ENCODE measurements at regions not wholly inside any gene's neighbourhood (a gene's known extent, or its start where the extent isn't known, plus 50 kb on each side); places are given as distances from the start of the nearest gene placed in this dataset.

DNA sequence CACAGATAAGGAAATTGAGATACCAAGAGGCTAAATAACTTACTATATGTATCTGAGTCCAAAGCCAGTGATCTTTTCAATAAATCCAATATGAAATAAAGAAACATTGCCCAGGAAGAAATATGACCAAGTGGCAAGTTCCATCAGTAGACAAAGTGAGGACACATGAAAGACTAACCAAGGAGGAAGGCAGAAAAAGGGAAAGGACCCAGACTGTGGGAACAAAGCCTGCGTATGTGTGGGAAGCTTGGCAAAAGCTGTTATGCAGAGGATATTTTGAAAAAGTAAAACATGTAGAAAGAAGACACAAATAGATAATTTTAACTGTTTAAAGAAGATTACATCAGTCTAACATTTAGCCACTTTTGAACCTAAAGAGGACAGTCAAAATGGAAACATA, 264.4 kb upstream of the PRDM1 start:
- no peaks in the 10 kb centered on the region for H3K36me3 Mint-ChIP-seq (ENCODE audit: low read depth)
- Histone ChIP-seq H3K79me2 (replicated peaks; ENCODE audit: insufficient read depth) (no peaks in the 10 kb centered on the region), H3K9me2 (ENCODE audit: insufficient read depth) (no peaks in the 10 kb centered on the region), H3K27me3 (ENCODE audit: insufficient read depth) (no peaks in the 10 kb centered on the region), H4K20me1 (replicated peaks; ENCODE audit: insufficient read depth) (no peaks in the 10 kb centered on the region), H3K27ac (ENCODE audit: low read depth) (no peak overlapping the region), H3K4me3 (no peak overlapping the region), H3F3A (replicated peaks; ENCODE audit: low read depth) (no peaks in the 10 kb centered on the region), H3K4me2 (no peak overlapping the region), H3K4me1 (ENCODE audit: insufficient read depth) (no peaks in the 10 kb centered on the region), H2AFZ (no peak overlapping the region), H3K36me3 (ENCODE audit: insufficient read depth) (no peaks in the 10 kb centered on the region)
- H3K4me1 Mint-ChIP-seq: no peaks in the 10 kb centered on the region
- no peak overlapping the region for H3K4me3 Mint-ChIP-seq
- H3K27me3 Mint-ChIP-seq (ENCODE audit: insufficient read depth, low read depth, poor library complexity): peaks cover 3% of the 10 kb centered on the region
- peaks cover 12% of the 10 kb centered on the region; the same call in 1 of the 3 replicates for H3K9me3 Mint-ChIP-seq
- no peak for TF ChIP-seq ZNF114 (CRISPR knock-in tag; IDR thresholded peaks at IDR 0.05)
- TF ChIP-seq NANOG (IDR thresholded peaks at IDR 0.05; ENCODE audit: borderline replicate concordance): no peak
- DNase-seq (ENCODE audit: low spot score): no peak
- no peak overlapping the region for H3K27ac Mint-ChIP-seq
- ATAC-seq: no peak

GRCh38 chr6:105821027-105821426, 265.1 kb upstream of the PRDM1 start:
- Mint-ChIP-seq H3K9me3 (peaks cover 9% of the 10 kb centered on the region; the same call in 1 of the 3 replicates), H3K27ac (no peak overlapping the region), H3K4me1 (no peaks in the 10 kb centered on the region), H3K27me3 (ENCODE audit: insufficient read depth, low read depth, poor library complexity) (peaks cover 3% of the 10 kb centered on the region), H3K4me3 (no peak overlapping the region), H3K36me3 (ENCODE audit: low read depth) (no peaks in the 10 kb centered on the region)
- no peak overlapping the region for H3K27ac ChIP-seq (ENCODE audit: low read depth)
- ATAC-seq (no peak), DNase-seq (ENCODE audit: low spot score) (no peak)
- no peaks in the 10 kb centered on the region for H3F3A ChIP-seq (replicated peaks; ENCODE audit: low read depth)
- no peak overlapping the region; the same call in 1 of the 2 replicates for H2AFZ ChIP-seq
- no peak overlapping the region for H3K4me2 ChIP-seq
- no peaks in the 10 kb centered on the region for H3K9me2 ChIP-seq (ENCODE audit: insufficient read depth)
- H3K4me3 ChIP-seq: no peak overlapping the region
- H3K4me1 ChIP-seq (ENCODE audit: insufficient read depth): no peaks in the 10 kb centered on the region
- no peaks in the 10 kb centered on the region for H3K27me3 ChIP-seq (ENCODE audit: insufficient read depth)
- H3K36me3 ChIP-seq (ENCODE audit: insufficient read depth): no peaks in the 10 kb centered on the region
- H4K20me1 ChIP-seq (replicated peaks; ENCODE audit: insufficient read depth): no peaks in the 10 kb centered on the region
- no peaks in the 10 kb centered on the region for H3K79me2 ChIP-seq (replicated peaks; ENCODE audit: insufficient read depth)
- TF ChIP-seq, protein P1, sequence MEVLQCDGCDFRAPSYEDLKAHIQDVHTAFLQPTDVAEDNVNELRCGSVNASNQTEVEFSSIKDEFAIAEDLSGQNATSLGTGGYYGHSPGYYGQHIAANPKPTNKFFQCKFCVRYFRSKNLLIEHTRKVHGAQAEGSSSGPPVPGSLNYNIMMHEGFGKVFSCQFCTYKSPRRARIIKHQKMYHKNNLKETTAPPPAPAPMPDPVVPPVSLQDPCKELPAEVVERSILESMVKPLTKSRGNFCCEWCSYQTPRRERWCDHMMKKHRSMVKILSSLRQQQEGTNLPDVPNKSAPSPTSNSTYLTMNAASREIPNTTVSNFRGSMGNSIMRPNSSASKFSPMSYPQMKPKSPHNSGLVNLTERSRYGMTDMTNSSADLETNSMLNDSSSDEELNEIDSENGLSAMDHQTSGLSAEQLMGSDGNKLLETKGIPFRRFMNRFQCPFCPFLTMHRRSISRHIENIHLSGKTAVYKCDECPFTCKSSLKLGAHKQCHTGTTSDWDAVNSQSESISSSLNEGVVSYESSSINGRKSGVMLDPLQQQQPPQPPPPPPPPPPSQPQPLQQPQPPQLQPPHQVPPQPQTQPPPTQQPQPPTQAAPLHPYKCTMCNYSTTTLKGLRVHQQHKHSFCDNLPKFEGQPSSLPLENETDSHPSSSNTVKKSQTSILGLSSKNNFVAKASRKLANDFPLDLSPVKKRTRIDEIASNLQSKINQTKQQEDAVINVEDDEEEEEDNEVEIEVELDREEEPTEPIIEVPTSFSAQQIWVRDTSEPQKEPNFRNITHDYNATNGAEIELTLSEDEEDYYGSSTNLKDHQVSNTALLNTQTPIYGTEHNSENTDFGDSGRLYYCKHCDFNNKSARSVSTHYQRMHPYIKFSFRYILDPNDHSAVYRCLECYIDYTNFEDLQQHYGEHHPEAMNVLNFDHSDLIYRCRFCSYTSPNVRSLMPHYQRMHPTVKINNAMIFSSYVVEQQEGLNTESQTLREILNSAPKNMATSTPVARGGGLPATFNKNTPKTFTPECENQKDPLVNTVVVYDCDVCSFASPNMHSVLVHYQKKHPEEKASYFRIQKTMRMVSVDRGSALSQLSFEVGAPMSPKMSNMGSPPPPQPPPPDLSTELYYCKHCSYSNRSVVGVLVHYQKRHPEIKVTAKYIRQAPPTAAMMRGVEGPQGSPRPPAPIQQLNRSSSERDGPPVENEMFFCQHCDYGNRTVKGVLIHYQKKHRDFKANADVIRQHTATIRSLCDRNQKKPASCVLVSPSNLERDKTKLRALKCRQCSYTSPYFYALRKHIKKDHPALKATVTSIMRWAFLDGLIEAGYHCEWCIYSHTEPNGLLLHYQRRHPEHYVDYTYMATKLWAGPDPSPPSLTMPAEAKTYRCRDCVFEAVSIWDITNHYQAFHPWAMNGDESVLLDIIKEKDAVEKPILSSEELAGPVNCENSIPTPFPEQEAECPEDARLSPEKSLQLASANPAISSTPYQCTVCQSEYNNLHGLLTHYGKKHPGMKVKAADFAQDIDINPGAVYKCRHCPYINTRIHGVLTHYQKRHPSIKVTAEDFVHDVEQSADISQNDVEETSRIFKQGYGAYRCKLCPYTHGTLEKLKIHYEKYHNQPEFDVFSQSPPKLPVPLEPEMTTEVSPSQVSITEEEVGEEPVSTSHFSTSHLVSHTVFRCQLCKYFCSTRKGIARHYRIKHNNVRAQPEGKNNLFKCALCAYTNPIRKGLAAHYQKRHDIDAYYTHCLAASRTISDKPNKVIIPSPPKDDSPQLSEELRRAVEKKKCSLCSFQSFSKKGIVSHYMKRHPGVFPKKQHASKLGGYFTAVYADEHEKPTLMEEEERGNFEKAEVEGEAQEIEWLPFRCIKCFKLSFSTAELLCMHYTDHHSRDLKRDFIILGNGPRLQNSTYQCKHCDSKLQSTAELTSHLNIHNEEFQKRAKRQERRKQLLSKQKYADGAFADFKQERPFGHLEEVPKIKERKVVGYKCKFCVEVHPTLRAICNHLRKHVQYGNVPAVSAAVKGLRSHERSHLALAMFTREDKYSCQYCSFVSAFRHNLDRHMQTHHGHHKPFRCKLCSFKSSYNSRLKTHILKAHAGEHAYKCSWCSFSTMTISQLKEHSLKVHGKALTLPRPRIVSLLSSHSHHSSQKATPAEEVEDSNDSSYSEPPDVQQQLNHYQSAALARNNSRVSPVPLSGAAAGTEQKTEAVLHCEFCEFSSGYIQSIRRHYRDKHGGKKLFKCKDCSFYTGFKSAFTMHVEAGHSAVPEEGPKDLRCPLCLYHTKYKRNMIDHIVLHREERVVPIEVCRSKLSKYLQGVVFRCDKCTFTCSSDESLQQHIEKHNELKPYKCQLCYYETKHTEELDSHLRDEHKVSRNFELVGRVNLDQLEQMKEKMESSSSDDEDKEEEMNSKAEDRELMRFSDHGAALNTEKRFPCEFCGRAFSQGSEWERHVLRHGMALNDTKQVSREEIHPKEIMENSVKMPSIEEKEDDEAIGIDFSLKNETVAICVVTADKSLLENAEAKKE (CRISPR knock-in tag; IDR thresholded peaks at IDR 0.05): no peak
- TF ChIP-seq ETS1 (IDR thresholded peaks at IDR 0.05) (no peak), CREB1 (CRISPR knock-in tag; IDR thresholded peaks at IDR 0.05; ENCODE audit: low read depth) (no peak), EZH2phosphoT487 (IDR thresholded peaks at IDR 0.05; ENCODE audit: unreplicated experiment) (no peak), ZNF331 (CRISPR knock-in tag; IDR thresholded peaks at IDR 0.05; ENCODE audit: low read depth) (no peak), EZH2 (IDR thresholded peaks at IDR 0.05; ENCODE audit: low read depth, unreplicated experiment) (no peak), POLR2AphosphoS5 (IDR thresholded peaks at IDR 0.05; ENCODE audit: low read depth) (no peak), JUNB (IDR thresholded peaks at IDR 0.05; ENCODE audit: unreplicated experiment) (no peak), NANOG (IDR thresholded peaks at IDR 0.05; ENCODE audit: borderline replicate concordance) (no peak), STAT1 (IDR thresholded peaks at IDR 0.05; ENCODE audit: unreplicated experiment) (no peak)
- TF ChIP-seq, protein P2, sequence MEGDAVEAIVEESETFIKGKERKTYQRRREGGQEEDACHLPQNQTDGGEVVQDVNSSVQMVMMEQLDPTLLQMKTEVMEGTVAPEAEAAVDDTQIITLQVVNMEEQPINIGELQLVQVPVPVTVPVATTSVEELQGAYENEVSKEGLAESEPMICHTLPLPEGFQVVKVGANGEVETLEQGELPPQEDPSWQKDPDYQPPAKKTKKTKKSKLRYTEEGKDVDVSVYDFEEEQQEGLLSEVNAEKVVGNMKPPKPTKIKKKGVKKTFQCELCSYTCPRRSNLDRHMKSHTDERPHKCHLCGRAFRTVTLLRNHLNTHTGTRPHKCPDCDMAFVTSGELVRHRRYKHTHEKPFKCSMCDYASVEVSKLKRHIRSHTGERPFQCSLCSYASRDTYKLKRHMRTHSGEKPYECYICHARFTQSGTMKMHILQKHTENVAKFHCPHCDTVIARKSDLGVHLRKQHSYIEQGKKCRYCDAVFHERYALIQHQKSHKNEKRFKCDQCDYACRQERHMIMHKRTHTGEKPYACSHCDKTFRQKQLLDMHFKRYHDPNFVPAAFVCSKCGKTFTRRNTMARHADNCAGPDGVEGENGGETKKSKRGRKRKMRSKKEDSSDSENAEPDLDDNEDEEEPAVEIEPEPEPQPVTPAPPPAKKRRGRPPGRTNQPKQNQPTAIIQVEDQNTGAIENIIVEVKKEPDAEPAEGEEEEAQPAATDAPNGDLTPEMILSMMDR (conservative IDR thresholded peaks at IDR 0.05; ENCODE audit: low read depth in 2 of 2): no peak
